ENCODE measurements at regions not wholly inside any gene's neighbourhood (a gene's known extent, or its start where the extent isn't known, plus 50 kb on each side); places are given as distances from the start of the nearest gene placed in this dataset.
"Not testable (repeated sequence)": the region's sequence is repeated elsewhere in the genome, so short reads cannot be mapped to it uniquely, and the experiment has no call there.

- no peaks in the 10 kb centered on the region for H3K27me3 ChIP-seq
- 92% methylated on average over 2 of the region's 2 CpGs for WGBS
- no peak overlapping the region for H3K27ac ChIP-seq (replicated peaks in 1 of 4)
- TF ChIP-seq POLR2AphosphoS5 (IDR thresholded peaks at IDR 0.05): no peak
- H3K36me3 ChIP-seq: no peaks in the 10 kb centered on the region
- DNase-seq (ENCODE audit: extremely low spot score): no peak
- intact Hi-C loops (cut with DNase I): no loop called here
- H3K9me3 ChIP-seq: no peaks in the 10 kb centered on the region
- no peak overlapping the region for H3K4me3 ChIP-seq
- no peaks in the 10 kb centered on the region for H3K4me1 ChIP-seq
Observed at GRCh38 chr9:32117291-32117690, 267.2 kb upstream of the ACO1 start.

- intact Hi-C loops (cut with DNase I): no loop called here
- TF ChIP-seq POLR2A (IDR thresholded peaks at IDR 0.05; ENCODE audit: low read depth) (no peak), POLR2AphosphoS5 (IDR thresholded peaks at IDR 0.05) (no peak), CTCF (IDR thresholded peaks at IDR 0.05) (no peak), EP300 (IDR thresholded peaks at IDR 0.05) (no peak)
- no peaks in the 10 kb centered on the region for H3K9me3 ChIP-seq
- H3K27me3 ChIP-seq: no peaks in the 10 kb centered on the region
- DNase-seq (ENCODE audit: extremely low spot score): no peak
- H3K36me3 ChIP-seq: no peaks in the 10 kb centered on the region
- H3K4me1 ChIP-seq: no peaks in the 10 kb centered on the region
- H3K27ac ChIP-seq (replicated peaks in 1 of 4): no peak overlapping the region
- WGBS: 100% methylated on average over 1 of the region's 3 CpGs
- H3K4me3 ChIP-seq: no peak overlapping the region
Observed at GRCh38 chr9:32128546-32128945, 255.9 kb upstream of the ACO1 start.

GRCh38 chr9:32130709-32131108 lies 253.7 kb upstream of the ACO1 start:
- H3K27ac ChIP-seq (replicated peaks in 1 of 4); intact Hi-C loops (cut with DNase I); H3K4me3 ChIP-seq; H3K27me3 ChIP-seq; H3K4me1 ChIP-seq; H3K9me3 ChIP-seq; DNase-seq (ENCODE audit: extremely low spot score); H3K36me3 ChIP-seq: not testable (repeated sequence)
- WGBS: 62% methylated on average over 2 of the region's 2 CpGs

- no peak overlapping the region for H3K27ac ChIP-seq (replicated peaks in 1 of 4)
- TF ChIP-seq CTCF (IDR thresholded peaks at IDR 0.05) (no peak), EP300 (IDR thresholded peaks at IDR 0.05) (no peak), POLR2AphosphoS5 (IDR thresholded peaks at IDR 0.05) (no peak), POLR2A (IDR thresholded peaks at IDR 0.05; ENCODE audit: low read depth) (no peak)
- 69% methylated on average over 3 of the region's 3 CpGs for WGBS
- no peaks in the 10 kb centered on the region for H3K4me1 ChIP-seq
- no peaks in the 10 kb centered on the region for H3K27me3 ChIP-seq
- intact Hi-C loops (cut with DNase I): no loop called here
- peaks cover 0 to 4% (median 0%) of the 10 kb centered on the region in 4 donors for H3K9me3 ChIP-seq
- no peaks in the 10 kb centered on the region for H3K36me3 ChIP-seq
- H3K4me3 ChIP-seq: no peak overlapping the region
- no peak for DNase-seq (ENCODE audit: extremely low spot score)
Observed at GRCh38 chr9:32136700-32137339, 247.6 kb upstream of the ACO1 start.

GRCh38 chr9:32142074-32142473 lies 242.4 kb upstream of the ACO1 start:
- Histone ChIP-seq H3K27me3 (no peaks in the 10 kb centered on the region), H3K4me3 (no peak overlapping the region), H3K27ac (replicated peaks in 1 of 4) (no peak overlapping the region), H3K36me3 (no peaks in the 10 kb centered on the region), H3K9me3 (peaks cover 0 to 4% (median 0%) of the 10 kb centered on the region in 4 donors), H3K4me1 (no peaks in the 10 kb centered on the region)
- intact Hi-C loops (cut with DNase I): no loop called here
- WGBS: 37% methylated on average over 1 of the region's 1 CpG
- DNase-seq (ENCODE audit: extremely low spot score): no peak
- TF ChIP-seq POLR2AphosphoS5 (IDR thresholded peaks at IDR 0.05) (no peak), EP300 (IDR thresholded peaks at IDR 0.05) (no peak), CTCF (IDR thresholded peaks at IDR 0.05) (no peak), POLR2A (IDR thresholded peaks at IDR 0.05; ENCODE audit: low read depth) (no peak)

- intact Hi-C loops (cut with DNase I); H3K4me3 ChIP-seq; DNase-seq (ENCODE audit: extremely low spot score); H3K9me3 ChIP-seq; H3K27ac ChIP-seq (replicated peaks in 1 of 4); H3K27me3 ChIP-seq; H3K36me3 ChIP-seq; H3K4me1 ChIP-seq: not testable (repeated sequence)
- 94% methylated on average over 11 of the region's 11 CpGs for WGBS
Observed at GRCh38 chr9:32148553-32148952, 235.9 kb upstream of the ACO1 start.

Measured in esophagus muscularis mucosa (tissue), 4 donors.